CD4-positive, alpha-beta T cell treated with Interleukin-6 for 4 hours (primary cell): ENCODE measurements at regions not wholly inside any gene's neighbourhood (a gene's known extent, or its start where the extent isn't known, plus 50 kb on each side); places are given as distances from the start of the nearest gene placed in this dataset.

ENCODE experiments used
- DNase-seq: peaks from one replicate; pipeline ENCODE4 v3.0.0-alpha.2; 2020; ENCODE audit warnings: mixed read lengths

GRCh38 chr13:50071379-50071778, 56.1 kb downstream of the KCNRG start:
- DNase-seq: no peak

DNA sequence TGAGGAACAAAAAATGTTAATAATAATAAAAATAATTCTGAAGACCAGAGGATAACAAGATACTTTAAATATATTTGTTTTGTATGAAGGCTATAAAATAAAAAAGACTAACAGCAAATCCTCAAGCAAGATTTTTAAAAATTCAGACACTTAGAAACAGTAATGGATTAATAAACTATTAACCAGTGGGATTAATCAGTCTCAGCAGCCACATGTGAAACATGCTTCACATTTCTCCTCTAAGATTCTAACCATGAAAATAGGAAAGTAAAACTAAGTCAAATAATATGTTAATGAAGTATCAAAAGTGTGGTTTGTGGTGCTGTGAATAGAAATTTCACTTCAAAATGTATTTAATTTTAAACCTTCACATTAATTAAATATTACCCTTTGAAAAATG, 57.4 kb downstream of the KCNRG start:
- DNase-seq: no peak

DNA sequence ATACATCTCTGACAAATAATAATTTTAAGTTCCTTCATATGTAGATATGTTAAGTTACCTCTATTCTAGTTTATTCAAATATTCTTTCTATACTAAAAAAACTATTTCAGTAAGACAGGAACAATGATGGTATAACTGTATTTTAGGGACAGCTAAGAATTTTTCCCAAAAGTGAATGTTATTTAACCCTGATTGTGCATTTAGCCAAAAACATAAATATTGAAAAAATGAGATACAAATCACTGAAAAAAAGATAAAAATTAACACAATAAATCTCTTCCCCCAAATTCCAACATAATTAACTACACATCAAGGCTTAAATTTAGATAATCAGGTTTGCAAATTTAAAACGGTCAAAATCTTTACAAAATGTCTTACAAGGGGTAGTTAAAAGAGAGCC, 58.1 kb downstream of the KCNRG start:
- DNase-seq: no peak

DNA sequence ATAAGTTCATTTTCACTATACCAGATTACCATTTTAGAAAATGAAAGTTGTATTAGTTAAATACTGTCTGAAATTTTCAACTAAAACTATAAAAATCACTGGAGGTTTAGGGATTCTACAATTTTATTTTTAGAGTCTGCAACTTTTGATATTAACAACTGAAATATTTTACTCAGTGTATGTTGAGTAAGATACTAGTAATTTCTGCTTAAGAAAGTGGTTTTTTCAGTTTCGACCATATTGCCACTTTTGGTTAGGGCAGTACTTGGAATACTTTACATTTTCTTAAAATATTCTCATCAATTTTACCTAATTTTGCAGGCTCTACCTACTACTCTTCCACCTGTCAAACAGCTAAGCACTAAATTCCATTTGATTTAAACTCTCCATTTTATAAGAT, 59.6 kb downstream of the KCNRG start:
- DNase-seq: no peak

GRCh38 chr13:50075619-50076097, 60.4 kb downstream of the KCNRG start:
- no peak for DNase-seq

- DNase-seq: no peak
Observed at GRCh38 chr13:50077431-50077830, 62.2 kb downstream of the KCNRG start.

- DNase-seq: no peak
Observed at GRCh38 chr13:50078231-50078894, 63.1 kb downstream of the KCNRG start.

- DNase-seq: no peak
Observed at GRCh38 chr13:50078895-50079654, 63.8 kb downstream of the KCNRG start.

- DNase-seq: no peak
Observed at GRCh38 chr13:50079655-50080202, 64.5 kb downstream of the KCNRG start.

DNA sequence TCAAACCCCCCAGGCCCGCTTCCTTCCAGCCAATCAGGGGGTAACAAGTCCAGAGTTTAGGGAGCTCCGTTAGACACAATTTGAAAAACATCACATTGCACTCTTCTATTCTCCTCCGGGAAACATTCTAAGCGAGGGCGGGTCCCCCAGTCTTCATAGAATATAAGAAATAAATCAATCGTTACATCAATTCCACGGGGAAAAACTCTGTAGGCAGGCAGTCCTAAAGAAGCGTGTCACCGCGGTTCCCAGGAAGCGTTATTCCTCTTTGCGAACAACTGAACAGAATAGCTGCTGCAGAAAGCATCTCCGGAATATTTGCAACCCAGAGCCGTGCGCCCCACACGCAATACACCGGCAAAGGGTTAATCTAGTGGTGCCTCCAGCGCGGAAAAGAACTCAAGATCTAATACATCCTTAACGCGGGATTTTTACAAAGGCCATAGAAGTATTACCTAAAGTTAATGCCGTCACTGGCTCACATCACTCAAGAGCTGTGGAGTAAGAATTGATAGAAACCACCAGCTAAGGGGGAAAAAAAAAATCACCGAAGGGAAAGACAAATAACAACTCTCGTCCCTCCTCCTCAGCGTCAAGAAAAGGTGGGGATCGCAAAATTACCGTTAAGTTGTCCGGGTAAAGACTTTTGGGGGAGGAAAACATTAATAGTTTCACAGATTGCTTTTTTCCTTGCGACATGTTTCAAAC, 65.1 kb downstream of the KCNRG start:
- peak; percentile 27 for DNase-seq

- DNase-seq: peak; percentile 48
Observed at GRCh38 chr13:50080911-50081678, 65.9 kb downstream of the KCNRG start.

GRCh38 chr13:50081679-50082425, 66.6 kb downstream of the KCNRG start:
- peak; percentile 98 for DNase-seq

- DNase-seq: peak; percentile 85
Observed at GRCh38 chr13:50082426-50083281, 67.4 kb downstream of the KCNRG start.

DNA sequence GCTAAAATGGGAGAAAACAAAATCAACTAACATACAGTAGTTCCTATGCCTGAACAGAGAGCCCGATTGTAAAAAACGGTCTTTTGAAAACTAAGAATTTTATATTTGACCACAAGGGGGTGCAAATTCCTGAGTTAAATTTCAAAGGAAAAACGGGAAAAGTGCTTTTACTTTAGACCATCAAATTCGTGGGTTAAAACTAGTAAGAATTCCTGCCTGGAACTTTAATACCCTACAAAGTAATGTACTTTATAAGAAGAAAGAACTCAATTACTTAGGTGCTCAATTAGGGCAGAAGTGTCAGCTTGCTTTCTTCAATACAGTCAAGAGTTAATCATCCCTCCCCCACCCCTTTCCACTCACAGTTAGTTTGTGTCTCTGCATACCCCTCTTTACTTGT, 69.8 kb downstream of the KCNRG start:
- DNase-seq: no peak

- DNase-seq: no peak
Observed at GRCh38 chr13:50089633-50090032, 74.4 kb downstream of the KCNRG start.

DNA sequence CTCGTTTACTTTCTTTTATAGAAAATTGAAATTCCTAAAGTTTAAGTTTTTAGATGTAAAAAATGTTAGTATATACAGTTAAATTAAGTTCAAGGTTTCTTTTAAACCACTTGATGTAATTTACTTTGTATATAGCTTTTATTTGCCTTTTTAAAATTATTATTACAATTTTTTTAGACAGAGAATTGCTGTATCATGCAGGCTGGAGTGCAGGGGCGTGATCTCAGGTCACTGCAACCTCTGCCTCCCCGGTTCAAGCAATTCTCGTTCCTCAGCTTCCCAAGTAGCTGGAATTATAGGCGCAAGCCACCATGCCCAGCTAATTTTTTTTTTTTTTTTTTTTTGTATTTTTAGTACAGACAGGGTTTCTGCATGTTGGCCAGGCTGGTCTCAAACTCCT, 75.0 kb downstream of the KCNRG start:
- no peak for DNase-seq

DNA sequence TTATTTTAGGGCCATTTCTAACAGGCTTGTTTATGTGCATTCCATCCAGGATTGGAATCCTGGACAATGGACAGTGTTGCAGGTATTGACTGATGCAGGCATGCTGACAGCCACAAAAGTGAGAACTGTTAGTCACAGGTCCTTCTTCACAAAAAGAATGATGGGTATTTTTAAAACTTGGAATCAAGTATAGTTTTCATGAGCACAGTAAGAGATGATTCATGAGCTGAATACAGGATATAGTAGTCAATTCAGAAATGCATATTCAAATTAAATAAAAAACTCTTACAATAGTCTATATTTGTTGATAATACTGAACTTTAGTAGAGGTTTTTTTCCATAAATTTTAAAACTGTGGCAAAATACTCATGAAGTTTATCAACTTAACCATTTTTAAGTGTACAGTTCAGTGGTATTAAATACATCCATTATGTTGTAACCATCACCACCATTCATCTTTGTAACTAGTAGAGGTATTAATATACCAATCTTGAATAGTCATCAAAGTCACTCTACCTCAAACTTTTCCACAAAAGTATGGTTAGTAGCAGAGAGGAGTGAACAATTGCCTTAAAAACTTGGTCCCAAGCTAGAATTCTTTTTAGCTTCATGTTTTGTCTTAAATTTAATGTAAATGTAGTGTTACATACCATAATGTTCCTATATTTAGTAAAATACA, 79.5 kb downstream of the KCNRG start:
- no peak for DNase-seq

DNA sequence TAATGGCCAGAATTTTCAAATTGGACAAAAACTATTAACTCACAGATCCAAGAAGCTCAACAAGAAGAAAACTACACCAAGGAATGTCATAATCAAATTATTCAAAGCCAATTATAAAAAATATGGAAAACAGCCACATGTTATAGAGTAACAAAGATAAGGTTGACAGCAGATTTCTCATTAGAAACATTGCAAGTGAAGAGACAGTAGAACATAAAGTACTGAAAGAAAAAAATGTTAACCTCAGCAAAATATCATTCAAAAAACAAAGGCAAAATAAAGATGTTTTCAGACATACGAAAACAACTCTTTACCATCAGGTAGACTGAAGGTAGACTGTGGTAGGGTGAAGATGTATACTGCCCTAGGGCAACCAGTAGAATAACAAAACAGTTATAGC, 83.4 kb downstream of the KCNRG start:
- no peak for DNase-seq

DNA sequence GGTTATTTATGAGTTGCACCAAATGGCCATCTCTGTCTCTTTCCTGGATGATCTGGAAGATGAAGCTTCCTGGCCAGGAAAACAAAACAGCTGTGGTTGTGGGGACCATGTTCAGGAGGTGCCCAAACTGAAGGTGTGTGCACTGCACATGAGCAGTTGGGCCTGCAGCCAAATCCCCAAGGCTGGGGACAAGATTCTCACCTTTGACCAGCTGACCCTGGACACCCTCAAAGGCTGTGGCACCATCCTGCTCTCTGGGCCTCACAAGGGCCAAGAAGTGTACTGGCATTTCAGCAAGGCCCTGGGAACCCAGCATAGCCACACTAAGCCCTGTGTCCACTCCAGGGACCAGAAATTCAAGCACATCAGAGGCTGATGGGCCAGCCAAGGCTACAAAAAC, 84.2 kb downstream of the KCNRG start:
- DNase-seq: no peak

DNA sequence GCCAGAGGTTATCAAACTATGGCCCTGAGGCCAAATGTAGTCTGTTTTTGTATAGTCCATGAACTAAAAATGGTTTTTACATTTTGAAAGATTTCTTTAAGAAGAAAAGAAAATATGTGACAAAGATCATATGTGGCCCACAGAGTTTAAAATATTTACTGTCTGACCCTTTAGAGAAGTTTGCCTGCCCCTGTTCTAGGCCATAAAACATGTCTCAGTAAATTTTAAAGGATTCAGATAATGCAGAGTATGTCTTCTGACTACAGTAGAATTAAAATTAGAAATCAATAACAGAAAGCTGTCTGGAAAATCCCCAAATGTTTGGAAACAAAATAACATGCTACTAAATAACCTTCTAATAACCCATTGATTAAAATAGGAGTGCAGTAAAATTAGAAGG, 86.3 kb downstream of the KCNRG start:
- DNase-seq: no peak
